ENCODE measurements at regions not wholly inside any gene's neighbourhood (a gene's known extent, or its start where the extent isn't known, plus 50 kb on each side); places are given as distances from the start of the nearest gene placed in this dataset.

GRCh38 chr2:152875701-152876695 lies 157.6 kb downstream of the ARL6IP6 start:
- Histone ChIP-seq H3K9me2 (replicated peaks; ENCODE audit: insufficient read depth, low read length) (no peaks in the 10 kb centered on the region), H3F3A (ENCODE audit: insufficient read depth, low read length) (no peaks in the 10 kb centered on the region), H3K9me3 (replicated peaks; ENCODE audit: insufficient read depth, low read length) (no peaks in the 10 kb centered on the region), H3K4me3 (ENCODE audit: low read length) (no peak overlapping the region), H4K20me1 (ENCODE audit: insufficient read depth, low read length) (no peaks in the 10 kb centered on the region), H3K79me2 (ENCODE audit: low read length) (no peaks in the 10 kb centered on the region), H3K9ac (ENCODE audit: low read length) (no peak overlapping the region), H3K27me3 (replicated peaks; ENCODE audit: insufficient read depth, low read length) (no peaks in the 10 kb centered on the region), H3K27ac (ENCODE audit: low read length) (no peak overlapping the region), H2AFZ (ENCODE audit: low read length) (no peak overlapping the region), H3K4me2 (ENCODE audit: low read depth, low read length) (no peak overlapping the region), H3K4me1 (ENCODE audit: low read length) (no peaks in the 10 kb centered on the region), H3K36me3 (replicated peaks; ENCODE audit: insufficient read depth, low read length) (no peaks in the 10 kb centered on the region)
- TF ChIP-seq EZH2 (optimal IDR thresholded peaks at IDR 0.05; ENCODE audit: low read depth, low read length) (no peak), CTCF (IDR thresholded peaks at IDR 0.05; ENCODE audit: low read length) (no peak), EZH2phosphoT487 (IDR thresholded peaks at IDR 0.05; ENCODE audit: low read length) (no peak)
- DNase-seq: no peak

- H3K79me2 ChIP-seq (ENCODE audit: low read length): no peaks in the 10 kb centered on the region
- no peak overlapping the region for H2AFZ ChIP-seq (ENCODE audit: low read length)
- no peak overlapping the region for H3K27ac ChIP-seq (ENCODE audit: low read length)
- H4K20me1 ChIP-seq (ENCODE audit: insufficient read depth, low read length): no peaks in the 10 kb centered on the region
- TF ChIP-seq EZH2 (optimal IDR thresholded peaks at IDR 0.05; ENCODE audit: low read depth, low read length) (no peak), EZH2phosphoT487 (IDR thresholded peaks at IDR 0.05; ENCODE audit: low read length) (no peak), CTCF (IDR thresholded peaks at IDR 0.05; ENCODE audit: low read length) (no peak)
- DNase-seq: no peak
- H3K9me3 ChIP-seq (replicated peaks; ENCODE audit: insufficient read depth, low read length): no peaks in the 10 kb centered on the region
- H3F3A ChIP-seq (ENCODE audit: insufficient read depth, low read length): no peaks in the 10 kb centered on the region
- no peaks in the 10 kb centered on the region for H3K36me3 ChIP-seq (replicated peaks; ENCODE audit: insufficient read depth, low read length)
- no peaks in the 10 kb centered on the region for H3K9me2 ChIP-seq (replicated peaks; ENCODE audit: insufficient read depth, low read length)
- H3K9ac ChIP-seq (ENCODE audit: low read length): no peak overlapping the region
- no peaks in the 10 kb centered on the region for H3K27me3 ChIP-seq (replicated peaks; ENCODE audit: insufficient read depth, low read length)
- H3K4me2 ChIP-seq (ENCODE audit: low read depth, low read length): no peak overlapping the region
- no peak overlapping the region for H3K4me3 ChIP-seq (ENCODE audit: low read length)
- no peaks in the 10 kb centered on the region for H3K4me1 ChIP-seq (ENCODE audit: low read length)
Measured at GRCh38 chr2:152874955-152875354, 156.5 kb downstream of the ARL6IP6 start.

GRCh38 chr2:152870239-152870638 lies 151.8 kb downstream of the ARL6IP6 start:
- no peaks in the 10 kb centered on the region for H3K4me1 ChIP-seq (ENCODE audit: low read length)

More at GRCh38 chr2:152870239-152870638, 151.8 kb downstream of the ARL6IP6 start:
- H4K20me1 ChIP-seq (ENCODE audit: insufficient read depth, low read length): no peaks in the 10 kb centered on the region
- H3K4me2 ChIP-seq (ENCODE audit: low read depth, low read length): no peak overlapping the region
- H2AFZ ChIP-seq (ENCODE audit: low read length): no peak overlapping the region
- H3K9me3 ChIP-seq (replicated peaks; ENCODE audit: insufficient read depth, low read length): no peaks in the 10 kb centered on the region
- no peak for DNase-seq
- H3F3A ChIP-seq (ENCODE audit: insufficient read depth, low read length): no peaks in the 10 kb centered on the region
- H3K9ac ChIP-seq (ENCODE audit: low read length): no peak overlapping the region
- H3K9me2 ChIP-seq (replicated peaks; ENCODE audit: insufficient read depth, low read length): no peaks in the 10 kb centered on the region
- TF ChIP-seq CTCF (IDR thresholded peaks at IDR 0.05; ENCODE audit: low read length) (no peak), EZH2 (optimal IDR thresholded peaks at IDR 0.05; ENCODE audit: low read depth, low read length) (no peak), EZH2phosphoT487 (IDR thresholded peaks at IDR 0.05; ENCODE audit: low read length) (no peak)
- no peaks in the 10 kb centered on the region for H3K36me3 ChIP-seq (replicated peaks; ENCODE audit: insufficient read depth, low read length)
- H3K79me2 ChIP-seq (ENCODE audit: low read length): no peaks in the 10 kb centered on the region
- no peak overlapping the region for H3K4me3 ChIP-seq (ENCODE audit: low read length)
- H3K27me3 ChIP-seq (replicated peaks; ENCODE audit: insufficient read depth, low read length): no peaks in the 10 kb centered on the region
- H3K27ac ChIP-seq (ENCODE audit: low read length): no peak overlapping the region

Measured in MM.1S (cell line).